Uterus (tissue), 3 donors: ENCODE measurements at regions not wholly inside any gene's neighbourhood (a gene's known extent, or its start where the extent isn't known, plus 50 kb on each side); places are given as distances from the start of the nearest gene placed in this dataset.

ENCODE experiments used
- DNase-seq, 2 donors: peaks; one replicate each; pipeline ENCODE4 v3.0.0-alpha.2; 2019 to 2020
- H3K27ac ChIP-seq, 2 donors: fragments of 200-600 bp; sonication (generic); 1 replicate in 1 of 2; 2 replicates in 1 of 2; pipeline ENCODE4 v1.5.1; 2016 to 2018
- H3K27me3 ChIP-seq, 2 donors: fragments of 200-600 bp; sonication (generic); one replicate each; pipeline ENCODE4 v1.5.1; 2018 to 2019; ENCODE audit warnings: control low read depth in 1 of 2
- H3K36me3 ChIP-seq, 2 donors: fragments of 200-600 bp; sonication (generic); one replicate each; pipeline ENCODE4 v1.5.1; 2019; ENCODE audit warnings: control low read depth in 1 of 2
- H3K4me1 ChIP-seq, 2 donors: fragments of 200-600 bp; sonication (generic); one replicate each; pipeline ENCODE4 v1.5.1; 2018 to 2019; ENCODE audit warnings: control low read depth in 1 of 2
- H3K4me3 ChIP-seq, 2 donors: fragments of 200-600 bp; sonication (generic); 1 replicate in 1 of 2; 2 replicates in 1 of 2; pipeline ENCODE4 v1.5.1; 2018 to 2019; ENCODE audit warnings: mild to moderate bottlenecking in 1 of 2
- H3K9me3 ChIP-seq, 2 donors: fragments of 200-600 bp; sonication (generic); one replicate each; pipeline ENCODE4 v1.5.1; 2019; ENCODE audit warnings: control low read depth in 1 of 2
- POLR2A ChIP-seq, 2 donors: fragments of 450-650 bp; IDR thresholded peaks; one replicate each; pipeline ENCODE4 v1.6.1; 2016; ENCODE audit warnings: antibody characterized with exemption in 2 of 2, mild to moderate bottlenecking in 1 of 2, moderate library complexity in 1 of 2
- intact Hi-C: fragments of 100-400 bp; cut with DNase I; formaldehyde crosslinking; loops from one replicate; pipeline ENCODE4 v1.15.1; 2023; ENCODE audit warnings: low total_unique reads
- TF ChIP-seq, protein P1 (sequence below), 4 experiments: fragments of 200-600 bp in 2 of 4; fragments of 450-650 bp in 2 of 4; sonication (generic) in 2 of 4; IDR thresholded peaks; one replicate each; pipeline ENCODE4 v1.5.1; 2016 to 2019; ENCODE audit warnings: antibody characterized with exemption in 4 of 4, mild to moderate bottlenecking in 2 of 4, moderate library complexity in 1 of 4
- donor health status: DM: yes; HTN: yes; CAD: no.

DNA sequence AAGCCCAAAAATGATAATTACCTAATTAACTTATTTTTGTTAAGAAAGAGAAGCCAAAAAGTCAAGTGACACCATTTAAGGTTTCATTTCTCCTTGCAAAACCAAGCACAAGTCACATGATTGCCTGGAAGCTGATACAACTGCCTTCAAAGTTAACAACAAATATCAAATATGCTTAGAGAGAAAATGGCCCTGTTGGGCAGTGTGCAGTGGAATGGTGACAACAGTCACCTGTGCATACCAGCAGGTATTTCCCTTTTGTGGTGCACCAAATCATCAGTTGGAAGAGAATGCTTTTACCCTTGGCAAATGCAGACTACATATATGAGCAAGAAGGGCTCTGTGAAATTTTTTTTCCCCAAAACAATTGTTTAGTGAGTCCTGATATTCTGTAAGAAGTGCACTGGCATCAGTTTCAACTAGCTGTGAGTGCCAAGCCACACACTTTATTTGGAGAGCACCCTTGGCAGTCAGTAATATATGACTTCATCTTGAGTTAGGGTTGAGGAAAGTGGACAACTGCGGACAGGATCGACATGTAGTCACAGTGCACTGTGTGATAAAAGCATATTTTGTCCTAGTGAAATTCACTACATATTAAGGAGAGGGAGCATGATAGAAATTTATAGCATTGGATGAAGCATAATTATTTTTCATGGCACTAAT lies 74.9 kb upstream of the DOCK10 start:
- Histone ChIP-seq H3K27me3 (no peaks in the 10 kb centered on the region), H3K9me3 (no peaks in the 10 kb centered on the region), H3K4me3 (no peak overlapping the region), H3K27ac (no peak overlapping the region), H3K4me1 (no peaks in the 10 kb centered on the region), H3K36me3 (no peaks in the 10 kb centered on the region)
- intact Hi-C loops: no loop called here
- no peak for DNase-seq
- TF ChIP-seq POLR2A (IDR thresholded peaks at IDR 0.05): no peak
- TF ChIP-seq, protein P1, sequence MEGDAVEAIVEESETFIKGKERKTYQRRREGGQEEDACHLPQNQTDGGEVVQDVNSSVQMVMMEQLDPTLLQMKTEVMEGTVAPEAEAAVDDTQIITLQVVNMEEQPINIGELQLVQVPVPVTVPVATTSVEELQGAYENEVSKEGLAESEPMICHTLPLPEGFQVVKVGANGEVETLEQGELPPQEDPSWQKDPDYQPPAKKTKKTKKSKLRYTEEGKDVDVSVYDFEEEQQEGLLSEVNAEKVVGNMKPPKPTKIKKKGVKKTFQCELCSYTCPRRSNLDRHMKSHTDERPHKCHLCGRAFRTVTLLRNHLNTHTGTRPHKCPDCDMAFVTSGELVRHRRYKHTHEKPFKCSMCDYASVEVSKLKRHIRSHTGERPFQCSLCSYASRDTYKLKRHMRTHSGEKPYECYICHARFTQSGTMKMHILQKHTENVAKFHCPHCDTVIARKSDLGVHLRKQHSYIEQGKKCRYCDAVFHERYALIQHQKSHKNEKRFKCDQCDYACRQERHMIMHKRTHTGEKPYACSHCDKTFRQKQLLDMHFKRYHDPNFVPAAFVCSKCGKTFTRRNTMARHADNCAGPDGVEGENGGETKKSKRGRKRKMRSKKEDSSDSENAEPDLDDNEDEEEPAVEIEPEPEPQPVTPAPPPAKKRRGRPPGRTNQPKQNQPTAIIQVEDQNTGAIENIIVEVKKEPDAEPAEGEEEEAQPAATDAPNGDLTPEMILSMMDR (IDR thresholded peaks at IDR 0.05): no peak

GRCh38 chr2:225114786-225115323 lies 72.6 kb upstream of the DOCK10 start:
- Histone ChIP-seq H3K4me1 (no peaks in the 10 kb centered on the region), H3K4me3 (no peak overlapping the region), H3K27me3 (no peaks in the 10 kb centered on the region), H3K9me3 (no peaks in the 10 kb centered on the region), H3K27ac (no peak overlapping the region), H3K36me3 (no peaks in the 10 kb centered on the region)
- TF ChIP-seq, protein P1 (IDR thresholded peaks at IDR 0.05): no peak
- no peak for TF ChIP-seq POLR2A (IDR thresholded peaks at IDR 0.05)
- intact Hi-C loops: no loop called here
- no peak for DNase-seq

DNA sequence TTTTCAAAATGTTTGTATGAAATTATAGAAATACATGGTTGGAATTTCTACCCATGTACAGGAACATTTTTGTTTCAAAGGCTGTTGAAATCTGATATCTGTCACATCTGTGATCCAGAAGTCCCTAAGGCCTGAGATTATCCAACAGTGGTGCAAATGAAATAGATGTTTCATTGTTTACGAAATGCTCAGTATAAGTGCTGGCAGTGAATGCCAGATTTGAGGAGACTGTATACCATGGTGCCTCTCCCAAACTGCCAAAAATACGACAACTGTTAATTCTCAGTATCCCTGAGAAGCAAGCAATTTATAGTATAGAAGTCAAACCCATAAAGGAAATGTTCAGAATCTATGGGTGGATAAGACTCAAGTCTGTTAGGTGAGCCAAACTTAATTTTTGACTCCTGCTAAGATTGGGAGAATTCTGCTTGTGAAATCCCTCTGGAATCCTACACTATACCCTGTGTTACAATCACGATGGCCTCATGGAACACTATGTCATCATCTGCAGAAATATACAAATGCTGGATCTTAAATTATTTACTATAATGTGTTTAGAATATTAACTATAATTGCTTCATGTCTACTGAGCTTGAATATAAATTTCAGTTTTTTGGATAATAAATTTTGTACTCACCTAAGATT lies 71.2 kb upstream of the DOCK10 start:
- Histone ChIP-seq H3K36me3 (no peaks in the 10 kb centered on the region), H3K4me3 (no peak overlapping the region), H3K27ac (no peak overlapping the region), H3K27me3 (no peaks in the 10 kb centered on the region), H3K4me1 (no peaks in the 10 kb centered on the region), H3K9me3 (no peaks in the 10 kb centered on the region)
- TF ChIP-seq POLR2A (IDR thresholded peaks at IDR 0.05): no peak
- TF ChIP-seq, protein P1 (IDR thresholded peaks at IDR 0.05): no peak
- no peak for DNase-seq
- intact Hi-C loops: no loop called here

- H3K27ac ChIP-seq: no peak overlapping the region
- no peaks in the 10 kb centered on the region for H3K36me3 ChIP-seq
- no peaks in the 10 kb centered on the region for H3K9me3 ChIP-seq
- H3K4me1 ChIP-seq: no peaks in the 10 kb centered on the region
- DNase-seq: no peak
- intact Hi-C loops: no loop called here
- no peak for TF ChIP-seq POLR2A (IDR thresholded peaks at IDR 0.05)
- TF ChIP-seq, protein P1 (IDR thresholded peaks at IDR 0.05): no peak
- no peak overlapping the region for H3K4me3 ChIP-seq
- no peaks in the 10 kb centered on the region for H3K27me3 ChIP-seq
These were observed 70.3 kb upstream of the DOCK10 start for GRCh38 chr2:225112362-225113126.

GRCh38 chr2:225108805-225109204 lies 66.5 kb upstream of the DOCK10 start:
- Histone ChIP-seq H3K9me3 (no peaks in the 10 kb centered on the region), H3K36me3 (no peaks in the 10 kb centered on the region), H3K27me3 (no peaks in the 10 kb centered on the region), H3K4me1 (no peaks in the 10 kb centered on the region), H3K4me3 (no peak overlapping the region), H3K27ac (no peak overlapping the region)
- TF ChIP-seq POLR2A (IDR thresholded peaks at IDR 0.05): no peak
- TF ChIP-seq, protein P1 (IDR thresholded peaks at IDR 0.05): no peak
- no peak for DNase-seq
- intact Hi-C loops: no loop called here
